ENCODE measurements at regions not wholly inside any gene's neighbourhood (a gene's known extent, or its start where the extent isn't known, plus 50 kb on each side); places are given as distances from the start of the nearest gene placed in this dataset.

- Histone ChIP-seq H3K4me2 (peak overlapping the region; percentile 72), H3K79me2 (ENCODE audit: insufficient read depth, low read depth) (no peaks in the 10 kb centered on the region), H3K36me3 (ENCODE audit: insufficient read depth) (no peaks in the 10 kb centered on the region), H2AFZ (ENCODE audit: low read depth) (no peak overlapping the region), H3K27ac (no peak overlapping the region), H3K9ac (no peak overlapping the region), H3K4me3 (IDR thresholded peaks at IDR 0.05; ENCODE audit: insufficient read depth, low read depth, low read length) (no peak overlapping the region), H3K4me1 (ENCODE audit: low read depth, poor library complexity, severe bottlenecking) (peaks cover 31% of the 10 kb centered on the region), H3K27me3 (ENCODE audit: insufficient read depth, low read depth) (no peaks in the 10 kb centered on the region), H4K20me1 (ENCODE audit: insufficient read depth) (no peaks in the 10 kb centered on the region)
- no peak for TF ChIP-seq CTCF (conservative IDR thresholded peaks at IDR 0.05; ENCODE audit: low read depth, low read length)
These were observed 436.5 kb upstream of the FRG1 start for GRCh38 chr4:189504220-189504619.

DNA sequence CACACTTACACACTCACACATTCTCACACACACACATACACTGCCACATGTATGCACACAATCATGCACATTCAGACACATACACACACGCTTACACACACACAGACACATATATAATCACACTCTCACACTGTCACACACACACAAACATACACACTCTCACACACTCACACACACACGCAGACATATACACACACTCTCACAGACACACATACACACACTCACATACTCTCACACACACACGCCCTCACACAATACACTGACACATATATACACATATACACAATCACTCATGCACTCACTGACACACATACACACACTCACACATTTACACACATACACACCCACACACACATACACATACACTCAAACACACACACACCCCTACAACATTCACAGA, 435.3 kb upstream of the FRG1 start:
- Histone ChIP-seq H3K27ac (no peak overlapping the region), H3K36me3 (ENCODE audit: insufficient read depth) (no peaks in the 10 kb centered on the region), H2AFZ (ENCODE audit: low read depth) (no peak overlapping the region), H3K27me3 (ENCODE audit: insufficient read depth, low read depth) (no peaks in the 10 kb centered on the region), H3K79me2 (ENCODE audit: insufficient read depth, low read depth) (no peaks in the 10 kb centered on the region), H4K20me1 (ENCODE audit: insufficient read depth) (no peaks in the 10 kb centered on the region), H3K9ac (no peak overlapping the region), H3K4me1 (ENCODE audit: low read depth, poor library complexity, severe bottlenecking) (peaks cover 31% of the 10 kb centered on the region), H3K4me3 (IDR thresholded peaks at IDR 0.05; ENCODE audit: insufficient read depth, low read depth, low read length) (no peak overlapping the region), H3K4me2 (no peak overlapping the region)
- TF ChIP-seq CTCF (conservative IDR thresholded peaks at IDR 0.05; ENCODE audit: low read depth, low read length): no peak

DNA sequence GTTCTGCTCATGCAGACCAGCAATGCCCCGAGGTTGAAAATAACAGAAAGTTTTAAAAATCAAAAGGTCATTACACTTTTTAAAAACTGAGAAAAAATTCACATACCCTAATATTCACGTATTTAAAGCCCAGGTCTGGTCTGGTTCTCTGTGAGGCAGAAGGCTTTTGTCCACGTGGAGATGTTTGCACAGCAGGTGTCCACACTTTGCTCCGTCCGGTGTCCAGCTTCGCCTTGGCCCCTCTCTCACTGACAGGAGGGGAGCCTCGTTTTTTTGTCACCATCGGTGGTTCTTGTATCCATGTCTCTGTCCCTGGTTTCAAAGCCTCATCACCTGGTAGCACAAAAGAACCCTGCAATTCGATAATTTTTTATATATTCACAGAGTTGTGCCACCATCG, 434.6 kb upstream of the FRG1 start:
- Histone ChIP-seq H3K79me2 (ENCODE audit: insufficient read depth, low read depth) (no peaks in the 10 kb centered on the region), H3K27ac (no peak overlapping the region), H3K36me3 (ENCODE audit: insufficient read depth) (no peaks in the 10 kb centered on the region), H2AFZ (ENCODE audit: low read depth) (no peak overlapping the region), H3K4me1 (ENCODE audit: low read depth, poor library complexity, severe bottlenecking) (peaks cover 31% of the 10 kb centered on the region), H3K4me2 (no peak overlapping the region), H3K27me3 (ENCODE audit: insufficient read depth, low read depth) (no peaks in the 10 kb centered on the region), H3K9ac (no peak overlapping the region), H4K20me1 (ENCODE audit: insufficient read depth) (no peaks in the 10 kb centered on the region), H3K4me3 (IDR thresholded peaks at IDR 0.05; ENCODE audit: insufficient read depth, low read depth, low read length) (no peak overlapping the region)
- no peak for TF ChIP-seq CTCF (conservative IDR thresholded peaks at IDR 0.05; ENCODE audit: low read depth, low read length)

- Histone ChIP-seq H3K4me2 (no peak overlapping the region), H3K36me3 (ENCODE audit: insufficient read depth) (no peaks in the 10 kb centered on the region), H4K20me1 (ENCODE audit: insufficient read depth) (no peaks in the 10 kb centered on the region), H3K79me2 (ENCODE audit: insufficient read depth, low read depth) (no peaks in the 10 kb centered on the region), H3K4me1 (ENCODE audit: low read depth, poor library complexity, severe bottlenecking) (peaks cover 27% of the 10 kb centered on the region), H3K9ac (no peak overlapping the region), H2AFZ (ENCODE audit: low read depth) (no peak overlapping the region), H3K27me3 (ENCODE audit: insufficient read depth, low read depth) (no peaks in the 10 kb centered on the region), H3K4me3 (IDR thresholded peaks at IDR 0.05; ENCODE audit: insufficient read depth, low read depth, low read length) (no peak overlapping the region), H3K27ac (no peak overlapping the region)
- TF ChIP-seq CTCF (conservative IDR thresholded peaks at IDR 0.05; ENCODE audit: low read depth, low read length): no peak
These were observed 433.6 kb upstream of the FRG1 start for GRCh38 chr4:189507060-189507459.

- H3K27me3 ChIP-seq (ENCODE audit: insufficient read depth, low read depth): no peaks in the 10 kb centered on the region
- H3K9ac ChIP-seq: no peak overlapping the region
- TF ChIP-seq CTCF (conservative IDR thresholded peaks at IDR 0.05; ENCODE audit: low read depth, low read length): no peak
- H3K36me3 ChIP-seq (ENCODE audit: insufficient read depth): no peaks in the 10 kb centered on the region
- no peak overlapping the region for H2AFZ ChIP-seq (ENCODE audit: low read depth)
- H3K4me1 ChIP-seq (ENCODE audit: low read depth, poor library complexity, severe bottlenecking): no peaks in the 10 kb centered on the region
- no peak overlapping the region for H3K4me2 ChIP-seq
- H3K79me2 ChIP-seq (ENCODE audit: insufficient read depth, low read depth): no peaks in the 10 kb centered on the region
- H4K20me1 ChIP-seq (ENCODE audit: insufficient read depth): no peaks in the 10 kb centered on the region
- no peak overlapping the region for H3K4me3 ChIP-seq (IDR thresholded peaks at IDR 0.05; ENCODE audit: insufficient read depth, low read depth, low read length)
- H3K27ac ChIP-seq: no peak overlapping the region
These were observed 430.1 kb upstream of the FRG1 start for GRCh38 chr4:189510601-189511000.
